ENCODE measurements at regions not wholly inside any gene's neighbourhood (a gene's known extent, or its start where the extent isn't known, plus 50 kb on each side); places are given as distances from the start of the nearest gene placed in this dataset.

GRCh38 chr5:51968756-51969155 lies 585.5 kb downstream of the ISL1 start:
- no peaks in the 10 kb centered on the region for H3K79me2 ChIP-seq (ENCODE audit: control insufficient read depth, insufficient read depth, low read length)
- TF ChIP-seq, protein P1, sequence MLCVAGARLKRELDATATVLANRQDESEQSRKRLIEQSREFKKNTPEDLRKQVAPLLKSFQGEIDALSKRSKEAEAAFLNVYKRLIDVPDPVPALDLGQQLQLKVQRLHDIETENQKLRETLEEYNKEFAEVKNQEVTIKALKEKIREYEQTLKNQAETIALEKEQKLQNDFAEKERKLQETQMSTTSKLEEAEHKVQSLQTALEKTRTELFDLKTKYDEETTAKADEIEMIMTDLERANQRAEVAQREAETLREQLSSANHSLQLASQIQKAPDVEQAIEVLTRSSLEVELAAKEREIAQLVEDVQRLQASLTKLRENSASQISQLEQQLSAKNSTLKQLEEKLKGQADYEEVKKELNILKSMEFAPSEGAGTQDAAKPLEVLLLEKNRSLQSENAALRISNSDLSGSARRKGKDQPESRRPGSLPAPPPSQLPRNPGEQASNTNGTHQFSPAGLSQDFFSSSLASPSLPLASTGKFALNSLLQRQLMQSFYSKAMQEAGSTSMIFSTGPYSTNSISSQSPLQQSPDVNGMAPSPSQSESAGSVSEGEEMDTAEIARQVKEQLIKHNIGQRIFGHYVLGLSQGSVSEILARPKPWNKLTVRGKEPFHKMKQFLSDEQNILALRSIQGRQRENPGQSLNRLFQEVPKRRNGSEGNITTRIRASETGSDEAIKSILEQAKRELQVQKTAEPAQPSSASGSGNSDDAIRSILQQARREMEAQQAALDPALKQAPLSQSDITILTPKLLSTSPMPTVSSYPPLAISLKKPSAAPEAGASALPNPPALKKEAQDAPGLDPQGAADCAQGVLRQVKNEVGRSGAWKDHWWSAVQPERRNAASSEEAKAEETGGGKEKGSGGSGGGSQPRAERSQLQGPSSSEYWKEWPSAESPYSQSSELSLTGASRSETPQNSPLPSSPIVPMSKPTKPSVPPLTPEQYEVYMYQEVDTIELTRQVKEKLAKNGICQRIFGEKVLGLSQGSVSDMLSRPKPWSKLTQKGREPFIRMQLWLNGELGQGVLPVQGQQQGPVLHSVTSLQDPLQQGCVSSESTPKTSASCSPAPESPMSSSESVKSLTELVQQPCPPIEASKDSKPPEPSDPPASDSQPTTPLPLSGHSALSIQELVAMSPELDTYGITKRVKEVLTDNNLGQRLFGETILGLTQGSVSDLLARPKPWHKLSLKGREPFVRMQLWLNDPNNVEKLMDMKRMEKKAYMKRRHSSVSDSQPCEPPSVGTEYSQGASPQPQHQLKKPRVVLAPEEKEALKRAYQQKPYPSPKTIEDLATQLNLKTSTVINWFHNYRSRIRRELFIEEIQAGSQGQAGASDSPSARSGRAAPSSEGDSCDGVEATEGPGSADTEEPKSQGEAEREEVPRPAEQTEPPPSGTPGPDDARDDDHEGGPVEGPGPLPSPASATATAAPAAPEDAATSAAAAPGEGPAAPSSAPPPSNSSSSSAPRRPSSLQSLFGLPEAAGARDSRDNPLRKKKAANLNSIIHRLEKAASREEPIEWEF (IDR thresholded peaks at IDR 0.05; ENCODE audit: insufficient replicate concordance, low read depth, low read length), result no peak
- TF ChIP-seq, protein P2, sequence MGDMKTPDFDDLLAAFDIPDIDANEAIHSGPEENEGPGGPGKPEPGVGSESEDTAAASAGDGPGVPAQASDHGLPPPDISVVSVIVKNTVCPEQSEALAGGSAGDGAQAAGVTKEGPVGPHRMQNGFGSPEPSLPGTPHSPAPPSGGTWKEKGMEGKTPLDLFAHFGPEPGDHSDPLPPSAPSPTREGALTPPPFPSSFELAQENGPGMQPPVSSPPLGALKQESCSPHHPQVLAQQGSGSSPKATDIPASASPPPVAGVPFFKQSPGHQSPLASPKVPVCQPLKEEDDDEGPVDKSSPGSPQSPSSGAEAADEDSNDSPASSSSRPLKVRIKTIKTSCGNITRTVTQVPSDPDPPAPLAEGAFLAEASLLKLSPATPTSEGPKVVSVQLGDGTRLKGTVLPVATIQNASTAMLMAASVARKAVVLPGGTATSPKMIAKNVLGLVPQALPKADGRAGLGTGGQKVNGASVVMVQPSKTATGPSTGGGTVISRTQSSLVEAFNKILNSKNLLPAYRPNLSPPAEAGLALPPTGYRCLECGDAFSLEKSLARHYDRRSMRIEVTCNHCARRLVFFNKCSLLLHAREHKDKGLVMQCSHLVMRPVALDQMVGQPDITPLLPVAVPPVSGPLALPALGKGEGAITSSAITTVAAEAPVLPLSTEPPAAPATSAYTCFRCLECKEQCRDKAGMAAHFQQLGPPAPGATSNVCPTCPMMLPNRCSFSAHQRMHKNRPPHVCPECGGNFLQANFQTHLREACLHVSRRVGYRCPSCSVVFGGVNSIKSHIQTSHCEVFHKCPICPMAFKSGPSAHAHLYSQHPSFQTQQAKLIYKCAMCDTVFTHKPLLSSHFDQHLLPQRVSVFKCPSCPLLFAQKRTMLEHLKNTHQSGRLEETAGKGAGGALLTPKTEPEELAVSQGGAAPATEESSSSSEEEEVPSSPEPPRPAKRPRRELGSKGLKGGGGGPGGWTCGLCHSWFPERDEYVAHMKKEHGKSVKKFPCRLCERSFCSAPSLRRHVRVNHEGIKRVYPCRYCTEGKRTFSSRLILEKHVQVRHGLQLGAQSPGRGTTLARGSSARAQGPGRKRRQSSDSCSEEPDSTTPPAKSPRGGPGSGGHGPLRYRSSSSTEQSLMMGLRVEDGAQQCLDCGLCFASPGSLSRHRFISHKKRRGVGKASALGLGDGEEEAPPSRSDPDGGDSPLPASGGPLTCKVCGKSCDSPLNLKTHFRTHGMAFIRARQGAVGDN (IDR thresholded peaks at IDR 0.05), result no peak
- TF ChIP-seq GATAD2B (conservative IDR thresholded peaks at IDR 0.05; ENCODE audit: low read depth), result no peak
- TF ChIP-seq TBL1XR1 (IDR thresholded peaks at IDR 0.05; ENCODE audit: low read depth, low read length), result no peak
- no peak for TF ChIP-seq CREM (IDR thresholded peaks at IDR 0.05; ENCODE audit: low read depth)
- TF ChIP-seq ZZZ3 (IDR thresholded peaks at IDR 0.05; ENCODE audit: control insufficient read depth, insufficient read length, low read depth), result no peak
- no peak for TF ChIP-seq MEF2B (IDR thresholded peaks at IDR 0.05; ENCODE audit: partially characterized antibody, poor library complexity, severe bottlenecking)
- TF ChIP-seq NFYA (IDR thresholded peaks at IDR 0.05; ENCODE audit: borderline replicate concordance, low read depth, low read length), result no peak
- TF ChIP-seq, protein P3, sequence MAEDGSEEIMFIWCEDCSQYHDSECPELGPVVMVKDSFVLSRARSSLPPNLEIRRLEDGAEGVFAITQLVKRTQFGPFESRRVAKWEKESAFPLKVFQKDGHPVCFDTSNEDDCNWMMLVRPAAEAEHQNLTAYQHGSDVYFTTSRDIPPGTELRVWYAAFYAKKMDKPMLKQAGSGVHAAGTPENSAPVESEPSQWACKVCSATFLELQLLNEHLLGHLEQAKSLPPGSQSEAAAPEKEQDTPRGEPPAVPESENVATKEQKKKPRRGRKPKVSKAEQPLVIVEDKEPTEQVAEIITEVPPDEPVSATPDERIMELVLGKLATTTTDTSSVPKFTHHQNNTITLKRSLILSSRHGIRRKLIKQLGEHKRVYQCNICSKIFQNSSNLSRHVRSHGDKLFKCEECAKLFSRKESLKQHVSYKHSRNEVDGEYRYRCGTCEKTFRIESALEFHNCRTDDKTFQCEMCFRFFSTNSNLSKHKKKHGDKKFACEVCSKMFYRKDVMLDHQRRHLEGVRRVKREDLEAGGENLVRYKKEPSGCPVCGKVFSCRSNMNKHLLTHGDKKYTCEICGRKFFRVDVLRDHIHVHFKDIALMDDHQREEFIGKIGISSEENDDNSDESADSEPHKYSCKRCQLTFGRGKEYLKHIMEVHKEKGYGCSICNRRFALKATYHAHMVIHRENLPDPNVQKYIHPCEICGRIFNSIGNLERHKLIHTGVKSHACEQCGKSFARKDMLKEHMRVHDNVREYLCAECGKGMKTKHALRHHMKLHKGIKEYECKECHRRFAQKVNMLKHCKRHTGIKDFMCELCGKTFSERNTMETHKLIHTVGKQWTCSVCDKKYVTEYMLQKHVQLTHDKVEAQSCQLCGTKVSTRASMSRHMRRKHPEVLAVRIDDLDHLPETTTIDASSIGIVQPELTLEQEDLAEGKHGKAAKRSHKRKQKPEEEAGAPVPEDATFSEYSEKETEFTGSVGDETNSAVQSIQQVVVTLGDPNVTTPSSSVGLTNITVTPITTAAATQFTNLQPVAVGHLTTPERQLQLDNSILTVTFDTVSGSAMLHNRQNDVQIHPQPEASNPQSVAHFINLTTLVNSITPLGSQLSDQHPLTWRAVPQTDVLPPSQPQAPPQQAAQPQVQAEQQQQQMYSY (CRISPR knock-in tag; IDR thresholded peaks at IDR 0.05), result no peak
- no peak for TF ChIP-seq BHLHE40 (IDR thresholded peaks at IDR 0.05; ENCODE audit: borderline replicate concordance in 1 of 2, low read depth in 2 of 2, low read length in 1 of 2)
- TF ChIP-seq ZNF622 (IDR thresholded peaks at IDR 0.05), result no peak
- no TSS peak for BruUV-seq (replicated peaks)
- FAIRE-seq, result no peak
- 0% methylated on average over 1 of the region's 1 CpG for WGBS (ENCODE audit: insufficient coverage, insufficient replicate concordance, low lambda C conversion rate, missing lambda C conversion rate)
- H4K20me1 ChIP-seq (ENCODE audit: control insufficient read depth, insufficient read depth), result no peaks in the 10 kb centered on the region
- no peak for ATAC-seq
- H3K27ac ChIP-seq (ENCODE audit: control insufficient read depth, insufficient read depth), result no peak overlapping the region
- H3K9me3 ChIP-seq (replicated peaks; ENCODE audit: control insufficient read depth, insufficient read depth, low read length), result no peaks in the 10 kb centered on the region
- H3K4me1 ChIP-seq (ENCODE audit: control insufficient read depth, insufficient read depth, low read length), result no peaks in the 10 kb centered on the region
- intact Hi-C loops (cut with micrococcal nuclease; ENCODE audit: unreplicated experiment), result no loop called here
- ChIA-PET RAD21 (ENCODE audit: unreplicated experiment) (no interaction called here), SMC1A (ENCODE audit: uncharacterized antibody, unreplicated experiment) (interaction anchor here (1.3 kb wide), 1 partner anchor 13 kb away, joined by 3 read pairs; no protein-coding TSS in a partner anchor), POLR2A (no interaction called here), CTCF (no interaction called here)
- in situ Hi-C loops (cut with MboI), result no loop called here
- no peaks in the 10 kb centered on the region for H3K27me3 ChIP-seq (replicated peaks in 1 of 2; ENCODE audit: control insufficient read depth in 2 of 2, insufficient read depth in 2 of 2, low read length in 1 of 2)
- H2AFZ ChIP-seq (ENCODE audit: control insufficient read depth, low read depth, low read length), result no peak overlapping the region
- H3K36me3 ChIP-seq (ENCODE audit: control insufficient read depth in 2 of 2, insufficient read depth in 2 of 2, low read length in 1 of 2), result no peaks in the 10 kb centered on the region
- no peak overlapping the region for H3K9ac ChIP-seq (ENCODE audit: control insufficient read depth, insufficient read depth, low read length)
- H3K4me2 ChIP-seq (ENCODE audit: control insufficient read depth, insufficient read depth), result no peak overlapping the region
- DNase-seq (ENCODE audit: low read depth, low spot score), result no peak
- no peak overlapping the region for H3K4me3 ChIP-seq

All from GM12878 (cell line).